GM19468 (cell line): ENCODE measurements at regions not wholly inside any gene's neighbourhood (a gene's known extent, or its start where the extent isn't known, plus 50 kb on each side); places are given as distances from the start of the nearest gene placed in this dataset.

Experiments
- ATAC-seq: cut with Tn5 transposase; IDR thresholded peaks from one replicate; pipeline ENCODE4 v1.9.1; 2021; ENCODE audit warnings: mild to moderate bottlenecking, moderate library complexity, moderate number of reproducible peaks; ENCODE audit not compliant: unreplicated experiment; ENCODE audit errors: extremely low read depth

DNA sequence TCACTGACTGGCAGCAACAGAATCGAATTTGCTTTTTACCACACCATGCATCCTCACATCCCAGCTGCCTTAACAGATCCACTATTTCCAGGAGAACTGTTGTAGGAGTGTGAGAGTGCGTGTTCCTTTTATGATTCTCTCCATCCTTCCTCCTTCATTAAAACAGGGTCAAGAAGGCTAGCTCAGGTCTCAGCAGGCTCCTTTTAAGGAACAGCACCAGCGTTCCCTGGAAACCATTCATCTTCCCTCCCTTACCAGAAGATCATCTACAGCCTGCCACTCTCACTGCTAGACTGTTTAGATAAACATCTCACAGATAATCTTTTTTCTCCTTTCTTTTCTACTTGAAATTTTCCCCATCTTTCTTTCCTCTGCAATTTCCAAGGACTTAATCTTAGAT lies 1531.9 kb upstream of the CDH8 start:
- no peak for ATAC-seq

DNA sequence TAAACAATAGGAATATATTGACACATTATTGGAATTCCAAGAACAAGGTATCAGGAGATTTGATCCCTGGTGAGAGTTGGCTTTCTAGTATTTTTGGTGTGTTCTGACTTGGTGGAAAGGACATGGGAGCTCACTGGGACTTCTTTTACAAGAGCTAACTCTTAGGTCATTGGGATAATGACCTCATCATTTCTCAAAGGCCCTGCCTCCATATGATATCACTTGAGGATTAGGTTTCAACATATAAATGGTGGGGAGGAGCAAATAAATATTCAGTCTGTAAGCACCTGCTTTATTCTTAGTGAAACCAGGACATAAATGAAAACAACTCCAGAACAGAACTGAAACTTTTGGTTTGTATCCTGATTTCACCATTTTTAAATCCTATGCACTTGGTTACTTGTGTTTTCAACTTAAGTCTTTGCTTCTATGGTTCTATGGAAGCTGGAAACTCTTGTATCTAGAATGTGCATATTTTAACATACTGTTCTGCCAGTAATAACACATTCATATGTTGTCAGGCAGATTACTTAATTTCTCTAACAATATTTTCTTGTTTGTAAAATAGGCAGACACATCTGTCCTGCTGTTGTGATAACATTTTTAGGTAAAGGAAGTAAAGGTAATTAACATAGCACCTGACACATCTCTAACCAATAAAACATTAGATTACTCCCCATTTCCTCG lies 1527.7 kb upstream of the CDH8 start:
- ATAC-seq: no peak

DNA sequence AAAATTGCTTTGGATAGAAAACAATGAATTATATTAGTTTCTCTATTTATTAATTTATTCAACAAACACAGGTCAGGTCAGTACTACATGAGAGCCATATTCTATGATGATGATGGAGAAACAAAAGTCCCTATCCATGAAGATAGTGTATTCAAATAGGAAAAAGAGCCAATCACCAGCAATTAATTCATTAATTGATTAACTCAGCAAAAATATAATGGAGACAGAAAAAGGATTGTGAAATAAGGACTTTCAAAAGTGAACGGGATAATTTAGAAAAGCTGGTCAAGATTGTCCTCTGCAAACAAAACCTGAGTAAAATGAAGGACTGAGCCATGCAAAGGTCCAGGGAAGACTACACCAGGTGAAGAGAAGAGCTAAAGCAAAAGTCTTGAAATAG lies 1517.7 kb upstream of the CDH8 start:
- ATAC-seq: no peak

DNA sequence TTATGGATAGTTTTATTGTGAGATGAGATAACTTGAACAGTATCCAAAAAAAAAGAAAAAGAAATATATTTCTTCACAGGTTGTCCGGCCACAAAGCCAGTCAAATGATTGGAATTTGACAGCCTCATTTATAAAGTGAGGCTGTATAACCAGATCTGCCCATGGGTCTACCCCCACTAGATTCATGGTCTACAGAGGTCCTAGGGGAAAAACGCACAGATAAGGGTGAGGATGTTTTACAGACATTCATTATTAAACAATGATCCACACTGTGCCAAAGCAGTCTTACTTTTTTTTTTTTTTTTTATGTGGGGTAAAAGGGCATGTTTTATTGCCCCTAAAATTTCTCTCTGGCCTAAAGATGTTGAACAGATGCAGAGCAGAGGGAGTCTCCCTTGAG lies 1503.0 kb upstream of the CDH8 start:
- ATAC-seq: no peak

DNA sequence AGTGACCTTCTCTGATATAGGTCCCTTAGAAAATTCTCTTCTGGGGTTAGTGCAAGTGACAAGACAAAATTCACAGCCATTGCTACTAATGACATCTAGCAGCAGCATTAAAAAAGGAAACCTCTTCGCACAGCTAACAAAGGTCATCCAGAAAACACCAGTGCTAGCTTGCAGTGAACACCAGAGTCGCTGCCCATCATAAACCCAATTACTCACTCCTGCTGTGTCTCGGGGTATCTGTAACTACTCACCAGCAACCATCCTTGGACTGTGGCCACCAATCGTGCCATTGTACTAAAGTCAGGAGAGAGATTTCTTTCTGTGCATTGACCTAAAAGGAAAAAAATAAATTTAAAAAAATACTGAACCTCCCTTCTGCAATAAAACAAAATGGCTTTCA lies 1494.7 kb upstream of the CDH8 start:
- no peak for ATAC-seq

DNA sequence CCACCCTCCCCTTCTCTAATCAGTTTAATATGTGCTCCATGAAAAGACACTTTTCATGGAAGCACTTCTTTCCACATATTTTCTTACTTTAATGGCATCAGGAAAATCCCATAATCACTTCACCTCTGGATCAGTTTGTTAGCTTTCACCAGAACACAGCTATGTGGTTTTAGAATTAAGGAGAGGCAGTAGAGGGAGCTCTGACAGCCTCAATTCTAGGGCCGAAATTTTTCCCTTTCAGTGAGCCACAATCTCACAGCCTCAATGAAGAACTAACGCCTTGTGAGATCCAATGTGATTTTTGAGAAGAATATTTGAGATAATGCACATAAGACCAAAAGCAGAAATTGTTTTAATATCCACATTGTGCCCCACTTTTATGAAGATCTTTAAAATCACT lies 1494.0 kb upstream of the CDH8 start:
- ATAC-seq: no peak

DNA sequence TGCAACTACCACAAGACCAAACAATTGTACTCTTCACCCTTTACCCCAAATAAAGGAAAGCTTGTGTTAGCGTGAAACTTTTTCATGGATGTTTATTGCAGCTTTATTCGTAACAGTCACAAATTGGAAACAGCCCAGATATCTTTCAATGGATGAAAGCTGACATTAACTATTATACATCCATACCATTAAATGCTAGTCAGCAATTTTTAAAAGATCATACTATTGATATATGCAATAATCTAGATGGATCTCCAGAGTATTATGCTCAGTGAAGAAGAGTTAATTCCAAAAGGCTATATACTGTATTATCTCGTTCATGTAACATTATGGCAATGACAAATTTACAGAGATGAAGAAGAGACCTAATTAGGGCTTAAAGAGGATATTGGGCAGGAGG lies 1491.2 kb upstream of the CDH8 start:
- no peak for ATAC-seq

DNA sequence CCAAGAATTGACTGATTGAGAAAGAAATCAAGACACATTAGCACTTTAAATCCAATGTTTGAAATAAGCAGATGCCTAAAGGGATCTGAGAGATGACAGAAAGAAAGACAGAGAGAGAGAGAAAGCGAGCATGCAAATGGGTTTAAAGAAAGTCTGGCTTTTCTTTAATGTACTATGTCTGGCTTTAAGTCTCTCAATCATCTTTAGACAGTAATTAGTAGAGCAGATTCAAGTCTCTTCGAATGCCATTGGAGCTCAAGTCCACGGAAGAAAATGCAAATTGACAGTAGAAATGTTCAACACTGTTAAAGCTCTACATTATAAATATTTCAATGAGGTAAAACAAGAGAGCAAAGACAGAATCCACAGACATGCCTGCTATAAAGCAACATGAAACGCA lies 1480.2 kb upstream of the CDH8 start:
- no peak for ATAC-seq

DNA sequence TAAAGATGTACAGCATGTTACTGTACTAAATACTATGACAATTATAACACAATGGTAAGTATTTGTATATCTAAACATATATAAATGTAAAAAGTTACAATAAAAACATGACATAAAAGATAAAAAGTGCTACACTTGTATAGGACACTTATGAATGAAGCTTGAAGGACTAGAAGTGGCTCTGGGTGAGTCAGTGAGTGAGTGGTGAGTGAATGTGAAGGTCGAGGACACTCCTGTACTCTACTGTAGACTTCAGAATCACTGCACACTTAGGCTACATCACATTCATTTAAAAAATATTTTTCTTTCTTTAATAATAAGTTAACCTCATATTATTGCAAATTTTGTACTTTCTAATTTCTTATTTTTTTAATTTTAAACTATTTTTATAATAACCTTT lies 1476.7 kb upstream of the CDH8 start:
- no peak for ATAC-seq

DNA sequence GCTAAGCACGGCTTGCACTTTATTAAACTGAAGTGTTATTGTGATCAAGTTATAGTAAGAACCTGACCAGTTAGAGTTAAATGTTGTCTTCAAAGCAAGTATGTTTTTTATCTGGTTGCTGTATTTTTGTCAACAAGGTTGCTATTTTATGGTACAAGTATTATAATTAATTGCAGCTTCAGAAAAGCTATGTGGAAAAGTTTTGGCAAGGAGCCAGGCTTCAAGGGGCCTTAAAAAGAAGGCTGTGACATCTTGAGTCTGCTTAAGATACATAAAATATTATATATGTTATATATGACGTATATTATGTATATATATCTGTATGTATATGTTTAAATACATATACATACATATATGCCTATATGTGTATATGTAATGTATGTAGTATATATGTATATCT lies 1461.2 kb upstream of the CDH8 start:
- ATAC-seq: no peak

DNA sequence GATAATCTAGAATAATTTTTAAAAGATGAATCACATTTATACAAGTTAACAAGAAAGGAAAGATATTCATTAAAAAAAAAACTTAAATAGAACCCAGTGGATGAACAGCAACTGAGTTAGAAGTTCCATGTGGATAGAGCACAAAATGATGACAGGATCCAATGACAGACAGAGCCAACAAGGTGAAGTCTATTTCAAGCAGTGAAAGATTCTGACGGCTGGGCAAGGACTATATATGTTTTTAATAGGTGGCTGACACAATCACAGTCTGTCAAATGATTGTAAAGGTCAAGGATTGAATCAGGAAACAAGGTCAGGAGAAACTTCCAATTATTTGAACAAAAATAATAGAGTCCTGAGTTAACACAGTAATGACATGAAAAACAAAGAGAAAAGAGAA lies 1460.0 kb upstream of the CDH8 start:
- no peak for ATAC-seq

DNA sequence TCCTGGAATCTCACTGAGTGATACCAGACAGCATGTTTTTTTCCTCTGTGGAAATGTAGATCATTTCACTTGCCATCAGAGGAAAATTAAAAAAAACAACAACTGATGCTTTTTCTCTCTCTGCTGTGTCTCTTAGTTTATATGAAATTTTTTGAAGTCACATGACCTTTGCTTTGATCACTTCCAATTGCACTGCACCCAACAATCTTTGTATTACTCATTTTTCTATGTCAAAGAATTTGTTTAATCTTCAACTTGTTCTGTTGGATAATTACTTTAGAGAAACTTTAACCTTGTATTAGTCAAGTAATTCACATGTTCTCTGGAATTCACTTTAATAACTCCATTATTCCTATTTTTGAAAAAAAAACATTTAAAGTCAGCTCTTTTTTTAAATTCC lies 1452.7 kb upstream of the CDH8 start:
- ATAC-seq: no peak

DNA sequence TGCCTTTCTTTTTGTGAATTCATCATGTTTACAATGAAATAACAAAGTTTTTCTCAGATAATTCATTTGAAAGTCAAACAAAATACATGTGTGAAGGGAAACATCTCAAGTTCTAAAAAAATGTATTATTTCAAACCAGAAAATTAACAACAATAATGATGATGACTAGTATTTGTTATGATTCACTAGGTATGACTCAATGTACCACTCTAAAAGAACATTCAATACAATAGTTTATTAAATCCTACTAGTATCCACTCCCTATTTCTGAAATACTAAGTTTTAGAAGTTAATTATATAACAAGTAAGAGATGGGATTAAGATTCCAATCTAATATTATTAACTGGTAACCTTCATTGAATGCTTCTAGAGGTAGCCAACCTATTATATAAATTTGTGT lies 1444.8 kb upstream of the CDH8 start:
- ATAC-seq: no peak

DNA sequence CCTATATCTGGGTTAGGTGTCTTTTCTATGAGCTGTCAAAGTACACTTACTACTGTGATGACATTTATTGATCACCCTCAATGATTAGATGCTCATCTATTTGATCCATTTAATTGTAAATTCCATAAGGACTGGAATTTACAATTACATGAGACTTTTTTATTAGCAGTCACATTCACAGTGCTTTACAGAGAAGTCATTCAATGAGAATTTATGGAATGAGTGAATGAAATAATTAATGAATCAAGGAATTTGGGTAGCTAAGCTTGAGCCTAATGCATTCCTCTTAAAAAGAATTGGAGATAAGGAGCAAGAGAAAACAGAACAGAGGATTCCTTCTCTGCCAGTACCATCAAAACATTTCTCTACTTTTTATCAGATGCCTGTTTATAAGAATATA lies 1437.5 kb upstream of the CDH8 start:
- no peak for ATAC-seq

DNA sequence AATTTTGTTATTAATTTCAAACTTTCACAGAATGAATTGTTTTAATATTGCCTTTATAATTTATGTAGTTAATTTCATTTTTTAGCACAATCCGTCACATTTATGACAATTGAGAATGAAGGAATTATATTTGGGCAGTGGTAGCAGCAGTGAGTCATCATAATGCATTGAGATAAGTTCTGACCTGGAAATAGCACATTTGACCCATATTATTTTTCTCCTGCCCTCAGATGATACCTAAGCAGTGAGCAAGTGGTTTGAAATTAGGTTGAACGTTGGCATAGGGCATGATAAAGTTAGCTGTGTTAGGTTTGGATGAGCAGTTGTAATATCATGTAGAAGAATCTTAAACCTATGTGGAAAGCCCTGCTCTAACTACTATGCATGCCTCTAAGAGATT lies 1431.3 kb upstream of the CDH8 start:
- ATAC-seq: no peak

DNA sequence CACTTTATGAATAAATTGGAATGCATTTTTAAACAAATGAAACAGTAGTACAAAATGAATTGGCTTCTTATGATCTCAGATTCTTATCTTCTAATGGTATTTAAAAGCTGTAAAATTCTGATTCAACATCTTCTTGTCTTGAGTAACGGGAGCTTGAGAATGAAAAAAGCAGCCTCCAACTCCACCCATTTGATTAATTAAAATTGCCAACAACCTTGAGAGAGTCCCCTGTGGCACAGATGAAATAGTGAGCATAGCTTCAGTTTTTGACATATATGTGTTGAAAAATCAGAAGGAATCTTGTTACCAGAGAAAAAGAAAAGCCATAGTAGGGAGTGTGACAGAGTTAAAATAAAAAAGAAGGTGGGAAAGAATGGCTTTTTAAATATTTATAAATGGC lies 1426.1 kb upstream of the CDH8 start:
- no peak for ATAC-seq

DNA sequence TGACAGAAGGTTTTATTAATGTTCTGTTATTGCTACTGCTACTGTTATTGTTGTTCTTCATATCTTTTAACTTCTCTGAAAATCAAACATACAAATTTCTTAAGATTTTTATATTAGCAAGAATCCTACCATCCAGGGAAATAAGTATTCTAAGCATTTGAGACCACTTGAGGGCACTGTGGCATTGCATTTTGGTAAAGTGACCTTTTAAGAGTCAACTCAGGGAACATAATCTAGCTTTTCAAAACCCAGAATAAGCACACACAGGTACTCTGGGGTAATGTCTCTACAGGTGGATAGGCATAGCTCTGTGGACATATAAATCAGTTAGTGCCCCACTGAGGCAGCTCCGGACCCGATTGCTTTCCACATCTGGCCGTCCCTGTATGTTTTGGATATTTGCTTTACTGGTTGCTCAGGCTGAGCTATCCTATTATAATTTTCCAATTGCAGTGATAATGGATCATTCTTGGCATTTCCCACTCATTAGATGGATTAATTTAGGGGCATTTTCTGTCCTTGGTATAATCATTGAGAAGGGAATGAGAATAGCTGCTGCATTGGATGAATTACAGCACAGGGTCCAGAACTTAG lies 1425.1 kb upstream of the CDH8 start:
- no peak for ATAC-seq

DNA sequence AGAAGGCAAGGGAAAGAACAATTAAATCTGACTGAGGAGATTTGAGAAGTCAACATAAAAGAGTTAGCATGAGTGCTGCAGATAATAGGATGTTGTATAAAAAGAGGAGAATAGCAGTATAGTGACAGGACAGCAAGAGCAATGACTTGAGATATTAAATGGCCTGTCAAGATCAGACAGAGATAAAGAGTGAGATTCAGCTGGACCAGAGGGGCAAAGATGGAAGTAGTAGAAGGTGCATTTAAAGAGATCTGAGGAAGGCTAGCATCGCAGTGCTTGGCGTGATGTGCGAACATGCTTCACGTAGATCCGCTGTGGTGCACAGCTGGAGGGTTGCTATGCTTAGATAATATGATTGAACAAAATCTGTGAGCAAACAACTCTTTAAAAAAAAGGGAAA lies 1422.6 kb upstream of the CDH8 start:
- no peak for ATAC-seq

DNA sequence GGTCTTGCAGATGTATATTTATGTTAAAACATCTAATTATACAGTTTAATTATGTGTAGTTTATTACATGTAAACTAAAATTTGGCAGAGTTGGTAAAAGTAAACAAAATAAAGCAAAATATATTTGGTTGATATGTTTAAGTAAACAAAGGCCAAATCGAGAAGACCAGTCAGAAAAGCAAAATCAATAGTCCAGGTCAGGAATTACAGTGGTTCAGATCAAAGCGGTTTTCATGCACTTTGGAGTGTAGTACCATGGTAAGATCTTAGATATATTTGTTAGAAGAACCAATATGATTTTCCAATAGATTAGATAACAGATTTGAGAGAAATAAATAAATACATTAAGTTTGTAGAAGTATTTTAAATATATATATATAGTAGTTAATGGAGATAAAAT lies 1421.6 kb upstream of the CDH8 start:
- no peak for ATAC-seq

DNA sequence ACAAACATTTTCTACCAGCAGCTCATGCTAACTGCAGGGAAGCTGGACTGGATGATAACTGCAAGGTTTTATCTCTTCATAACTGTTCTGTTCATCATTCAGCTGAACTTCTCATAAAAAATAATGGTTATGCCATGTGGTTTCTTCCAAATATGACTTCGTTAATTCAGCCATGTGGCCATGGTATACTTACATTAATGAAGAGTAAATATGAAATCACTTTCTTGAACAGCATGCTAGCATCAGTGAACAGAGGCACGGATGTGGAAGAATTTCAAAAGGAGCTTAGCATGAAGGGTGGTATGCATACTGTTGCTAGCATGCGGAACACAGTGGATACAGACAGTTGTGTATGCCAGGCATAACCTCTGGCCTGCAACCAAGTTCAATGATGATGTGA lies 1417.0 kb upstream of the CDH8 start:
- no peak for ATAC-seq

DNA sequence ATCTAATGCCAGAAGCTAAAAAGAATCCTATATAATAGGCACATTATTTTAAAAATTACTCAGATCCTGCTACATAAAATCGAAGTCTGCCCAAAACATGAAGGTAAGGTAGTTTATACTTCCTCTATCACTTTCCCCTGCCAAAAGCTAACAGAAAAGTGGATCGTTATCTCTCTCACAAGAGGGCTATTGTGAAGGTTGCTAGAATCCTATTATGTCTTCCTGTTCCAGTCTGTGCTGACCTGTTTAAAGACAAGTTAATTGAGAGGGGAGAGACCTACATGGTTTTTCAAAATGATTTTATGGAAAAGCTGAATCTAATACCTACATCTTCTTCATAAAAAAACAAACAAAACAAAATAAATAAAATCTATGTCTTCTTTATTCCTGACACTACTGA lies 1410.9 kb upstream of the CDH8 start:
- ATAC-seq: no peak

DNA sequence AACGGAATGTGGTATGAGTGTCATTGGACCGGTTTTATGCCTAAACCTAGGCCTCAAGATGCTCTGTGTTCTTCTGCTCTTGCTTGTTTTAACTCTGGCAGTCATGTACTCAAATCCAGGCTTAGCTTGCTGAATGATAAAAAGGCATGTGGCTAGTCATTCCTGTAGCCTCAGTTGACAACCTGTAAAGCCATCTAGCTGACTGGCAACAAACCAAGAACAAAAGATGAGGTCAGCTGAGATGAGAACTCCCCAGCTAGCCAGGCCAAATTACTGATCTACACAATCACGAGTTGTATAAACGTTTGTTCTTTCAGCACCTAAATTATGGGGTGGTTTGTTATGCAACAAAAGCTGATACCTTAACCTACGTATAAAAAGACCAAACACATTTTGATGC lies 1406.0 kb upstream of the CDH8 start:
- no peak for ATAC-seq
